ENCODE measurements at regions not wholly inside any gene's neighbourhood (a gene's known extent, or its start where the extent isn't known, plus 50 kb on each side); places are given as distances from the start of the nearest gene placed in this dataset.
A peak's percentile ranks its signal among the peaks of the same experiment; 100 is the strongest.
"Not testable (repeated sequence)": the region's sequence is repeated elsewhere in the genome, so short reads cannot be mapped to it uniquely, and the experiment has no call there.

GRCh38 chr3:112736805-112737566, 96.0 kb upstream of the CCDC80 start:
- DNase-seq (ENCODE audit: low spot score), result no peak

- DNase-seq (ENCODE audit: low spot score), result no peak
These were observed 95.4 kb upstream of the CCDC80 start for GRCh38 chr3:112736386-112736785.

DNA sequence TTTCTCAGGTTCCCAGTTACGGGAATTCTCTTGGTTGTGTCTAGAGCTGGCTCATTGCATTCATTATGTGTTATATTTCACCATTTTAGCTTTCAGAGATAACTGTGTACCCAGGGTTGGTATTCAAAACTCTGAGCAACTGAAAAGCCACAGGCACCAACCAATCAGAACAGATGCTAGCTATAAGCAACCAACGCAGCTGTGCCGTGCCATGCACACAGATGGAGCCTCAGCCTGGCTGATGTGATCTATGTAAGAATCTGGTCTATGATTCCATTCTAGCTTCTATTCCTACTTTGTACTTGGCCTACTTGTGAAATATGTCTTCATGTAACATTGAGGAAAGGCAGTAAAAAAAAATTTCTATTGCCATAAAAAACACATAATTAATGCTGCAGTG, 95.0 kb upstream of the CCDC80 start:
- no peak for DNase-seq (ENCODE audit: low spot score)

DNA sequence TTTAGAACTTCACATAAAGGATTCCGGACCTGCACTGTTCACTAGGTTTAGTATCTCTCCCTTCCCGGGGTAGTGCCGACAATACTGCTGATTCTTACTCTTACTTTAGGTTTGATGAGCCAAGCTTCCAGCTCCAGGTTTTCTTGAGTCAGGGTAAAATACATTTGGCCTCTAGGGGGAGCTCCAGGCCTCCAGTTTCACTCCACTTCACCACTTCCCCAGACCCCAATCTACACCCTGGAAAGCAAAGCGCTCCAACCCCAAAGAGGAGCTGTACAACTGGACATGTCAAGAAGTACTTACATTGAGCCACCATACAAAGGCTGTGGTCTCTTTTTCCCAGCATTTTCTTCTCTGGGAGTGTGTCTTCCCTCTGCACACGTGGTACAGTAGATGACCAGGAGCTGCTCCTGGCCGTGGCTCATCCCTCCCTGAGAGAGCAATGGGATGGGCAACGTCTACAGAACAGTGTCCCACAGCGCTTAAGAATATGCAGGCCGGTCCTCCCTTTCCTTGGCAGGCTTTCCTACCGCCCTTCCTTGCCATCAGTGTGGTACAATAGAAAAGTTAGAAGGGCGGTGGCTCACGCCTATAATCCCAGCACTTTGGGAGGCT, 93.9 kb upstream of the CCDC80 start:
- peak; percentile 75 for DNase-seq (ENCODE audit: low spot score)

DNA sequence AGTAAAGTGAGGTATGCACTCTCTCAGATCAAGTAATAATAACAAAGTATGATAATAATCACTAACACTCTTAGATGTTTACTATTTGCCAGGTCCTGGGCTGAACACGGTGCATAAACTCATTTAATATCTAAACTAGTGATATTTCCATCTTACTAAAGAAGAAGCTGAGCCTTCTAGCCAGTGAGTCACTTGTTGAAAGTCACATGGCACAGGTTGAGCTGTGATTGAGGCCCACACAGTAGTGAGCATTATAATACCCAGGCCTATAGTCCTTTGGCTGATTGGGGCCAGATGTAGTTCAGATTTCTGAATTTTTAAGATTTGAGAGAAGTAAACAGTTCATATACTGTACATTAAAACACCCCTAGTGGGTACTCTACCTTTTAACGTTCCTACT, 93.2 kb upstream of the CCDC80 start:
- no peak for DNase-seq (ENCODE audit: low spot score)

DNA sequence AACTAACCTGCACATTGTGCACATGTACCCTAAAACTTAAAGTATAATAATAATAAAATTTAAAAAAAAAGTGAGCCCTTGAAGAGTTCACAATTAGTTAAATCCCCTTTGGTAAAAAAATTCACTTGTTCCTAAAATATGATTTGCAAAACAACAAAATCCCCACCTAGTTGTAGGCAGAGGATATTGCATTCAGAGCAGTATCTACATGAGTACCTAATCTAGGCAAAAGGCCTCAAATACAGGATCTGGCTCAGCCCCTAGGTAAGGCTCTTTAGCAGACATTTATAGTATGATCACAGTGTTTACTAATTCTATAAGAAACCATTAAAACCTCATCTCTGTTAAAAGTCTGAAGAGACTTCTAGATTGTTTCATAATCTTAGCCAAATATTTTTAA, 89.3 kb upstream of the CCDC80 start:
- no peak for DNase-seq (ENCODE audit: low spot score)

GRCh38 chr3:112721231-112721630, 80.3 kb upstream of the CCDC80 start:
- DNase-seq (ENCODE audit: low spot score), result no peak

- no peak for DNase-seq (ENCODE audit: low spot score)
These were observed 78.0 kb upstream of the CCDC80 start for GRCh38 chr3:112718967-112719366.

DNA sequence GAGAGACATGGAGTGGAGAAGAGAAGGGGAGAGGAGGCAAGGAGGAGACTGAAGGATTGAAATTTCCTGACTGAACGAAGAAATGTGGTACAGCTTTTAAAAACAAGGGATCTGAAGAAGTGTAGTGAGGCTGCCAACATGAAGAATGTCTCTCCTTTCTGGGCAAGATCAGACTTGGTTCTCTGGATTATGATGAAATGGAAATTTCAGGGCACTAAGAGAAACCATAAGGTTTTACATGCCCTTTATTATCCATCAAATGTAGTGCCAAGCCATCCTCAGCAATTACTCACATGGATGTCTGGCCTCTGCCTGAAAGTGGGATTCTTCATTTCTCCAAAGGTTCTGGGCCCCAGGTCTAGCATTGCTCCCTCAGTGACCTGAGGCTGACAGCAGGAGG, 77.6 kb upstream of the CCDC80 start:
- no peak for DNase-seq (ENCODE audit: low spot score)

DNA sequence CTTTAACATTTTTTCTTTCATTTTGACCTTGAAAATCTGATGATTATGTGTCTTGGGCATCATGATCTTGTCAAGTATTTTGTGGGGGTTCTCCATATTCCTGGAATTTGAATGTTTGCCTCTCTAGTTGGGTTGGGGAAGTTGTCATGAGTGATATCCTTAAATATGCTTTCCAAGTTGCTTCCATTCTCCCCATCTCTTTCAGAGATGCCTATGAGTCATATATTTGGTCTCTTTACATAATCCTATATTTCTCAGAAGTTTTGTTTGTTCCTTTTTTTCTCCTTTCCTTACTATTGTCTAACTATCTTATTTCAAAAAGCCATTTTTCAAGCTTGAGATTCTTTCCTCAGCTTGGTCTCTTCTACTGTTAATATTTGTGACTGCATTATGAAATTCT, 69.0 kb upstream of the CCDC80 start:
- no peak for DNase-seq (ENCODE audit: low spot score)

DNA sequence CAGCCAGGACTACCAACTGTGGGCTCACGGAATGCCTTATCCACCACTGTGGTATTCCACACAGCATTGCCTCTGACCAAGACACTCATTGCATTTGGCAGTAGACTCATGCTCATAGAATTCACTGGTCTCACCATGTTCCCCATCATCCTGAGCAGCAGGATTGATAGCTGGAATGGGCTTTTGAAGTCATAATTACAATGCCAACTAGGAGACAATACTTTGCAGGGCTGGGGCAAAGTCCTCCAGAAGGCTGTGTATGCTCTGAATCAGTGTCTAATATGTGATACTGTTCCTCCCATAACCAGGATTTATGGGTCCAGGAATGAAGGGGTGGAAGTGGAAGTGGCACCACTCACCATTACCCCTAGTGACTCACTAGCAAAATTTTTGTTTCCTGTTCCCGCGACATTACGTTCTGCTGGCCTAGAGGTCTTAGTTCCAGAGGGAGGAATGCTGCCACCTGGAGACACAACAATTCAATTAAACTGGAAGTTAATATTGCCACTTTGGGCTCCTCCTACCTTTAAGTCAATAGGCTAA, 58.6 kb upstream of the CCDC80 start:
- no peak for DNase-seq (ENCODE audit: low spot score)

DNA sequence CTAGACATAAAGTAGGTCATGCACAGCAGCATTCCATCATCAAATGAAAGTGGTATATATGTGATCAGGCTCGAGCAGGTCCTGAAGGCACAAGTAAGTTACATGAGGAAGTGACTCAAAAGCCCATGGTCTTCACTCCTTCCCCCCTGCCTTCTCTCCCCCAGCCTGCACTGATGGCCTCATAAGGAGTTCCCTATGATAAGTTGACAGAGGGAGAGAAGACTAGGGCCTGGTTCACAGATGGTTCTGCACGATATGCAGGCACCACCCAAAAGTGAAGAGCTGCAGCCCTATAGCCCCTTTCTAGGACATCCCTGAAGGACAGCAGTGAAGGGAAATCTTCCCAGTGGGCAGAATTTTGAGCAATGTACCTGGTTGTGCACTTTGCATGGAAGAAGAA, 57.5 kb upstream of the CCDC80 start:
- DNase-seq (ENCODE audit: low spot score), result not testable (repeated sequence)

GRCh38 chr3:112696244-112696643, 55.3 kb upstream of the CCDC80 start:
- not testable (repeated sequence) for DNase-seq (ENCODE audit: low spot score)

- DNase-seq (ENCODE audit: low spot score), result not testable (repeated sequence)
These were observed 54.6 kb upstream of the CCDC80 start for GRCh38 chr3:112695377-112696108.

GRCh38 chr3:112694906-112695305, 54.0 kb upstream of the CCDC80 start:
- not testable (repeated sequence) for DNase-seq (ENCODE audit: low spot score)

- no peak for DNase-seq (ENCODE audit: low spot score)
These were observed 52.2 kb upstream of the CCDC80 start for GRCh38 chr3:112693186-112693585.

All from mucosa of gallbladder (tissue), 1 donor.